ENCODE measurements at regions not wholly inside any gene's neighbourhood (a gene's known extent, or its start where the extent isn't known, plus 50 kb on each side); places are given as distances from the start of the nearest gene placed in this dataset.

DNA sequence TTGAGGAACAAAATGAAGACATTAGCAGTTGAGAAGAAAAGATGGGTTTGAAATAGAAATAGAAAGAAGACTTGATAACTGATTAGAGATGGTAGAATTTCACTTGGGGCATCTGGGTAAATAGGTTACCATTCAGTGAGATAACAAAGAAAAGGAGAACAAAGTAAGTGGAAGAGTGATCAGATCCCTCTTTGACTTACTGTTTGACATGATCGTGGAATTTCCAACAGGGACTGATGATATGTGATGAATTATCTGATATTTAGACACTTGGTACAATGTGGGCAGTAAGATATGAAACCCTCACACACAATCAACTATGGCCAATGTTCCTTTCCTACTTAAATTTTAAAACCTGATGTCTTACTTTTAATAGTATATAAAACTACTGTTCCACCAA lies 70.1 kb upstream of the STARD4 start:
- FAIRE-seq (no peak), DNase-seq (no peak)
- H3K36me3 ChIP-seq (ENCODE audit: control insufficient read depth in 3 of 3, insufficient read depth in 2 of 3, low read depth in 1 of 3, low read length in 3 of 3): no peaks in the 10 kb centered on the region
- no peaks in the 10 kb centered on the region for H3K27me3 ChIP-seq (ENCODE audit: control insufficient read depth in 3 of 3, insufficient read depth in 3 of 3, low read length in 3 of 3)
- H3K4me3 ChIP-seq (ENCODE audit: low read depth in 1 of 3, low read length in 3 of 3): no peak overlapping the region
- H3K4me1 ChIP-seq (ENCODE audit: control insufficient read depth in 3 of 3, insufficient read depth in 2 of 3, low read depth in 1 of 3, low read length in 2 of 3): no peaks in the 10 kb centered on the region
- WGBS, 3 donors: 48 to 67% (median 57%) methylated on average over 1 of the region's 1 CpG
- H3K27ac ChIP-seq (ENCODE audit: low read depth in 1 of 3, low read length in 2 of 3): no peak overlapping the region
- H3K9me3 ChIP-seq (ENCODE audit: control insufficient read depth in 2 of 2, insufficient read depth in 1 of 2, low read depth in 1 of 2, low read length in 1 of 2): no peaks in the 10 kb centered on the region

DNA sequence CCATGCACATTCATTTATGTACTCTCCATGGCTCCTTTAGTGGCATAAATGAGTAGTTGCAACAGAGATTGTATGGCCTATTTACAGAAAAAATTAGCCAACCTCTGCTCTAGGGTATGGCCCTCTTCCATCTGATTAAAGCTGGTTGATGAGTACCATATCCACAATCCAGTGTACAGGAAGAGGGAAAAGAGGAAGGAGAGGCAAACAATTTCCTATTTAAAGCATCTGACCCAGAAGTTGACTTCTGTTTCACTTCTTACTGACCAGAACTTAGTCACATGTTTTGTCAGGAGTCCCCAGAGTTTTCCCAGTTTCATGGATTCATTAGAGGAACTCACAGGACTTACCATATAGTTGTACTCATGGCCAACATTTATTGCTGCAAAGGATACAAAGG lies 68.6 kb upstream of the STARD4 start:
- no peaks in the 10 kb centered on the region for H3K36me3 ChIP-seq (ENCODE audit: control insufficient read depth in 3 of 3, insufficient read depth in 2 of 3, low read depth in 1 of 3, low read length in 3 of 3)
- no peak for DNase-seq
- H3K4me1 ChIP-seq (ENCODE audit: control insufficient read depth in 3 of 3, insufficient read depth in 2 of 3, low read depth in 1 of 3, low read length in 2 of 3): no peaks in the 10 kb centered on the region
- no peak overlapping the region for H3K4me3 ChIP-seq (ENCODE audit: low read depth in 1 of 3, low read length in 3 of 3)
- no peak for FAIRE-seq
- no peaks in the 10 kb centered on the region for H3K9me3 ChIP-seq (ENCODE audit: control insufficient read depth in 2 of 2, insufficient read depth in 1 of 2, low read depth in 1 of 2, low read length in 1 of 2)
- H3K27me3 ChIP-seq (ENCODE audit: control insufficient read depth in 3 of 3, insufficient read depth in 3 of 3, low read length in 3 of 3): no peaks in the 10 kb centered on the region
- H3K27ac ChIP-seq (ENCODE audit: low read depth in 1 of 3, low read length in 2 of 3): no peak overlapping the region

DNA sequence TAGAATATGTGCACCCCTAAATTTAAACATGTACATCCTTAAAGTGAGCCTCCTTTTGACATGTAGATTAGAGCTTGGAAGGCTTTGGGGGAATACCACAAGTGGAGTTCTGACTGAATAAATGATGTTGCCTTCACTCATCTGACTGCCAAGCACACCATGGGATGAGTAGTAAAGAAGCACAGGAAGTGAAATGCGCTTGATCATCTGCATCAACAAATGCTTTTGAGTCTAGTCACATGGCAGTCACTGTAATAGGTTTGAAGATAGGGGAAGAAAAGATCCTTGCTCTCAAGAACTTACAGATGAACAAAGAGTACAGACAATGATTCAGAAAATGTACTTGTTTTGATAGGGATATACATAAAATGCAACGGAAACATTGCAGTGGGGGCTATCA lies 62.0 kb upstream of the STARD4 start:
- no peaks in the 10 kb centered on the region for H3K9me3 ChIP-seq (ENCODE audit: control insufficient read depth in 2 of 2, insufficient read depth in 1 of 2, low read depth in 1 of 2, low read length in 1 of 2)
- H3K27ac ChIP-seq (ENCODE audit: low read depth in 1 of 3, low read length in 2 of 3): no peak overlapping the region
- H3K27me3 ChIP-seq (ENCODE audit: control insufficient read depth in 3 of 3, insufficient read depth in 3 of 3, low read length in 3 of 3): no peaks in the 10 kb centered on the region
- H3K4me1 ChIP-seq (ENCODE audit: control insufficient read depth in 3 of 3, insufficient read depth in 2 of 3, low read depth in 1 of 3, low read length in 2 of 3): no peaks in the 10 kb centered on the region
- H3K4me3 ChIP-seq (ENCODE audit: low read depth in 1 of 3, low read length in 3 of 3): no peak overlapping the region
- no peaks in the 10 kb centered on the region for H3K36me3 ChIP-seq (ENCODE audit: control insufficient read depth in 3 of 3, insufficient read depth in 2 of 3, low read depth in 1 of 3, low read length in 3 of 3)
- WGBS, 3 donors: 86 to 94% (median 91%) methylated on average over 2 of the region's 2 CpGs
- FAIRE-seq: no peak
- DNase-seq: no peak

DNA sequence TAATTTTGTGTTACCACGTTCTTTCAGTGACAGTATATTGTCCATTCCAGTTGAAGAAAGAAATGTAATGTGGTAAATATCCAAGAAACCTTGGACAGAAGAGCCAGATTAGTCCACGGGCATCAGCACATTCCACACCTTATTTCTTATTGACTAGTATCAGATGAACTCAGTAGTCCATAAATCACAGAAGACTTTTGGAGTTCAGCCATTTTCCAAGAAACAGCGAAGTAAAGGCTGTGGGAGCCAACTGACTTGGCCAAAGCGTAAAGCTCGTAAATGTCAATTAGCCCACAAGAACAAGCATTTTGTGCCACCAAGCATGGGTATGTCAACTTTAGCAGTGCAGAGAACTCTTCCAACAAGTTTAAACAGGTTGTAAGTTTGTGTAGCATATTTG lies 60.2 kb upstream of the STARD4 start:
- H3K27me3 ChIP-seq (ENCODE audit: control insufficient read depth in 3 of 3, insufficient read depth in 3 of 3, low read length in 3 of 3): no peaks in the 10 kb centered on the region
- no peaks in the 10 kb centered on the region for H3K4me1 ChIP-seq (ENCODE audit: control insufficient read depth in 3 of 3, insufficient read depth in 2 of 3, low read depth in 1 of 3, low read length in 2 of 3)
- WGBS, 3 donors: 64 to 84% (median 71%) methylated on average over 5 of the region's 5 CpGs
- no peak overlapping the region for H3K4me3 ChIP-seq (ENCODE audit: low read depth in 1 of 3, low read length in 3 of 3)
- FAIRE-seq (no peak), DNase-seq (no peak)
- no peaks in the 10 kb centered on the region for H3K36me3 ChIP-seq (ENCODE audit: control insufficient read depth in 3 of 3, insufficient read depth in 2 of 3, low read depth in 1 of 3, low read length in 3 of 3)
- H3K9me3 ChIP-seq (ENCODE audit: control insufficient read depth in 2 of 2, insufficient read depth in 1 of 2, low read depth in 1 of 2, low read length in 1 of 2): no peaks in the 10 kb centered on the region
- H3K27ac ChIP-seq (ENCODE audit: low read depth in 1 of 3, low read length in 2 of 3): no peak overlapping the region

DNA sequence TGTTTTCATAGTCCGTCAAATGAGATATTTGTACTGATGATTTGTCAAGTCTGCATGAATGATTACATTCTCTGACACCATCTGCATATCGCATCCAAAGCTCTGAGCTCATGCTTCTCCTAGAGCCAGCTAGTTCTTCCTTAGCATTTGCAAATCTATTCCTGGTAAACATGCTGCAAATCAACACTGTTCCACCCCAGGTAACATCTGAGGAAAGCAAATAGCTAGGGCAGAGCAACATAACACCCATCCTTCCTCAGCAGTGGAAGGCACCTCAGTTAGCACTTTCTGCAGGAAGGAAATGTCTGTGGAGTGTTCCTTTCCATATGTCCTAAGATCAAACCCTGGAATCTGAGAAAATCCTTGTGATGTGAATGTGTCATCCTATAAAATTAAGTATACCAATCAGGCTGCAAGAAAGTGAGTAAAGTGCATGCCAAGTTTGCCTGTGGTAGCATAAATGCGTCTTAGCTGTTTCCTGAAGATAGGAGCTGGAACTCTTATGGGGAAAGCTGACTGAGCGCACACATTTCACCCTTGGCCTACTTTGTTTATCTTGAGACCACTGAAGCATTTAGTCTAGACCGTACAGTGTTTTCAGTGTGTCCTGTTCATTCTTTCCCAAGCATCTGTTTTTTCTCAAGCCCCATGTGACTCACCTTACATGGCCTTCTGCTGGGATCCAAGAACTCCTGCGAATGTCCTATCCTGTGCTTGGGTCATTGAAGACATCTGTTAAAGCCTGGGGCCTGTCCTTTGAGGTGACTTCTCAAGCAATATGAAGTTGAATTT lies 50.9 kb upstream of the STARD4 start:
- 61 to 75% (median 68%) methylated on average over 6 of the region's 6 CpGs for WGBS, 3 donors
- Histone ChIP-seq H3K27me3 (ENCODE audit: control insufficient read depth in 3 of 3, insufficient read depth in 3 of 3, low read length in 3 of 3) (peaks cover 0 to 3% (median 0%) of the 10 kb centered on the region in 3 donors), H3K36me3 (ENCODE audit: control insufficient read depth in 3 of 3, insufficient read depth in 2 of 3, low read depth in 1 of 3, low read length in 3 of 3) (no peaks in the 10 kb centered on the region), H3K4me3 (ENCODE audit: low read depth in 1 of 3, low read length in 3 of 3) (no peak overlapping the region), H3K27ac (ENCODE audit: low read depth in 1 of 3, low read length in 2 of 3) (no peak overlapping the region), H3K4me1 (ENCODE audit: control insufficient read depth in 3 of 3, insufficient read depth in 2 of 3, low read depth in 1 of 3, low read length in 2 of 3) (no peaks in the 10 kb centered on the region), H3K9me3 (ENCODE audit: control insufficient read depth in 2 of 2, insufficient read depth in 1 of 2, low read depth in 1 of 2, low read length in 1 of 2) (no peaks in the 10 kb centered on the region)
- DNase-seq (no peak), FAIRE-seq (no peak)

DNA sequence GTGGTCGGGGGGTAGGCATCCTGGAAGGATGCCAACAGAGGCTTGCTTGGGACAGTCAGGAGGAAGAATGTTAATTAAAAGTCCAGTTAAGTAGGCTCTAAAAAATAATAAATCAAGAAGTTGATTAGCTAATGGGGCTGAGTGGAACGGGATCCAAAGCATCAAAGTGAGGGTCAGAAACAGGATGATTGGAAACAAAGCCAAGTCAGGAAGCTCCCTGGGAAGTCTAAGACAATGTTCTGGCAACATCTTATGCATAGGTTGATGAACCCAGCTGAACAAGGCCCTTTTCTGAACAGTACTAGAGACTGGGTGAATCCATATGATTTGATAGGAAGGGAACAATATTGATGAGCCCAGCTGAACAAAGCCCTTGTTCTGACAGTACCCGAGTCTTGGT lies 50.2 kb upstream of the STARD4 start:
- FAIRE-seq (no peak), DNase-seq (no peak)
- no peak overlapping the region for H3K27ac ChIP-seq (ENCODE audit: low read depth in 1 of 3, low read length in 2 of 3)
- no peaks in the 10 kb centered on the region for H3K36me3 ChIP-seq (ENCODE audit: control insufficient read depth in 3 of 3, insufficient read depth in 2 of 3, low read depth in 1 of 3, low read length in 3 of 3)
- H3K4me1 ChIP-seq (ENCODE audit: control insufficient read depth in 3 of 3, insufficient read depth in 2 of 3, low read depth in 1 of 3, low read length in 2 of 3): no peaks in the 10 kb centered on the region
- peaks cover 0 to 3% (median 0%) of the 10 kb centered on the region in 3 donors for H3K27me3 ChIP-seq (ENCODE audit: control insufficient read depth in 3 of 3, insufficient read depth in 3 of 3, low read length in 3 of 3)
- H3K9me3 ChIP-seq (ENCODE audit: control insufficient read depth in 2 of 2, insufficient read depth in 1 of 2, low read depth in 1 of 2, low read length in 1 of 2): no peaks in the 10 kb centered on the region
- 59 to 74% (median 70%) methylated on average over 3 of the region's 3 CpGs for WGBS, 3 donors
- H3K4me3 ChIP-seq (ENCODE audit: low read depth in 1 of 3, low read length in 3 of 3): no peak overlapping the region
